GM18868 (cell line): ENCODE measurements at regions not wholly inside any gene's neighbourhood (a gene's known extent, or its start where the extent isn't known, plus 50 kb on each side); places are given as distances from the start of the nearest gene placed in this dataset.

Source experiments
- ATAC-seq: cut with Tn5 transposase; IDR thresholded peaks from one replicate; pipeline ENCODE4 v1.9.1; 2021; ENCODE audit warnings: mild to moderate bottlenecking, moderate library complexity; ENCODE audit not compliant: unreplicated experiment

DNA sequence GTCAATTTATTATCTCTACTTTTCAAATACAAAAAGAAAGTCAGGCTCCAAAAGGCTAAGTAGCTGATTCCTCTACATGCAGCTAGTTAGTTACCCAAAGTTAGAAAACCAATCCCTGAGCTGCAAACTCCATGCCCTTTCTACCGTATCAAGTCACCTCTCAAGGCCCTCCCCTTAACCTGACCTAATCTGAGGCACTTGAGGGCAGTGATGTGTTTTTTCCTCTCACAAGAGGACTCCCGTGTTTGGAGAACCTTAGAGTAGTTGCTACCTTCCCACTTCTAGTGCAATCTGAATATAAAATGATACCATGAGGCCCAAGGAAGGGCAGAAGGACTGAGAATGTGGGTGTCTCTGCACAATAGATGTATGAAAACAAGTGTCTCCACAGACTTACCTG is 907.9 kb upstream of the CELF4 start:
- ATAC-seq, result no peak

DNA sequence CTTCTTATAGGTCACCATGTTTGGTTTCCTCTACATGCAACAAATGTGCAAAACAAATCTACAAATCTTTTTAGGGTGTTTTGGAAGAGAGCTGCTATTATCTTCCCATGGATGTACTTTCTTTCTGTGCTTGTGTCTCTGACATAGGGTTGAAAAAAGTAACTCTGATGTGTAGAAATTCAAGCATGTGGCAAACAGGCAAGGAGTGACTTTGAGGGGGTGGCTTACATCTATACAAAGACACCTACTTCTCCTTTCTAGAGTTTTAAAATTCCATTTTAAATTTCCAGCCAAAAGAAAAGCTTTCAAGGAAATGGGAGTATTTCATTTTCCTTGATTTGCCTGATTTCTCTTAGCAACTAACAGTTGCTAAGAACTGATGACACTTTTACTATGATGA is 904.8 kb upstream of the CELF4 start:
- no peak for ATAC-seq

DNA sequence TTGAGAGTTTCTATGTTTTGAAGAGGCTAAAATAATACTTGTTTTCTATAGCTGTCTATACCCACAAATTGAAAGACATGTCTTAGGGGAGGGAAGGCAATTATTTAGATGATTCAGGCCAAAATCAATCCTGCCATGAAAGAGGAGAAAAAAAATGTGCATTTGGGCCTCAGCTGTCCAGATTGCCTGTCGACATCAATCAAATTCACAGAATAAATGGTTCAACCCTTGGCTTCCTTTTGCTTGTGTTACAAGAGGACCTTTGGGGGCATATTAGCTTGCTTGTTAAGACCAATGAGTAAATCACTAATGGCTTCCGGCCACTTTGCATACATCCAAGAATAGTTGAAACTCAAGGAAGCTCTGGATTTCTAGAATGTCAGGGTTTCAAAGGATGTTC is 900.8 kb upstream of the CELF4 start:
- ATAC-seq, result no peak

DNA sequence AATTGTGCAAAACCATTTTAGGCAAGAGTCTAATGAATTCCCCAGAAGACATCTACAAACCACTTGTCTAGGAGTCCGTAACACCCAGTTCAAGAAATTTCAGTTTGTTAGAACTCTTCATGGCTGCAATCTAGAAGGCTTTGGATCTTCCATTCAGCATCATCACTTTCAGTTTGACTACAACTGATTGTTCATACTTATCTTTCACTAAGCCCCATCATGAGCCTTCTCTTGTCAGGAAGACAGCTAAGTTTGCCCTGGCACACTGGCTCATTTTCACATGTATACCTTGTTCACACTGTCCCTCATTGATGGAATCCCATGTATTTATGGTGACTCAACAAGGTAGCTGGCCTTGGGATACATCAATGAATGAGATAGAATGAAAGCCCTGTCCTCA is 898.4 kb upstream of the CELF4 start:
- ATAC-seq, result no peak

DNA sequence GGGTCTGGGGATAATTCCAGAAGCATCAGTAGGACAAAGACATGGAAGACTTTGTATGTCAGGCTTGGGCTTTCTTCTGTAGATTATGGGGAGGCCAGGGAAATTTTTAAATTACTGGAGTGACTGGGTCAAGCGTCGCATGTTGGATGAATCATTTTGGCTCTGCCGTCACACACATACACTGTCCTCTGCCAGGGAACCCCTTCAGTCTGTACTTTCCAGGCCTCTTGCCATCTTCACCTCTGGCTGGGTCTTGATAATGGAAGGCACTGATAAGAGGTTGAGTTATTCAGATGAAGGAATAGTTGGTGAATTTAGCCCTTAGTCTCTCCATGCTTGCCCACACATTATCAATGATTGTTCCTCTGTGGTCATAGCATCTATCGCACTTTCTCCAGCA is 895.1 kb upstream of the CELF4 start:
- ATAC-seq, result no peak

DNA sequence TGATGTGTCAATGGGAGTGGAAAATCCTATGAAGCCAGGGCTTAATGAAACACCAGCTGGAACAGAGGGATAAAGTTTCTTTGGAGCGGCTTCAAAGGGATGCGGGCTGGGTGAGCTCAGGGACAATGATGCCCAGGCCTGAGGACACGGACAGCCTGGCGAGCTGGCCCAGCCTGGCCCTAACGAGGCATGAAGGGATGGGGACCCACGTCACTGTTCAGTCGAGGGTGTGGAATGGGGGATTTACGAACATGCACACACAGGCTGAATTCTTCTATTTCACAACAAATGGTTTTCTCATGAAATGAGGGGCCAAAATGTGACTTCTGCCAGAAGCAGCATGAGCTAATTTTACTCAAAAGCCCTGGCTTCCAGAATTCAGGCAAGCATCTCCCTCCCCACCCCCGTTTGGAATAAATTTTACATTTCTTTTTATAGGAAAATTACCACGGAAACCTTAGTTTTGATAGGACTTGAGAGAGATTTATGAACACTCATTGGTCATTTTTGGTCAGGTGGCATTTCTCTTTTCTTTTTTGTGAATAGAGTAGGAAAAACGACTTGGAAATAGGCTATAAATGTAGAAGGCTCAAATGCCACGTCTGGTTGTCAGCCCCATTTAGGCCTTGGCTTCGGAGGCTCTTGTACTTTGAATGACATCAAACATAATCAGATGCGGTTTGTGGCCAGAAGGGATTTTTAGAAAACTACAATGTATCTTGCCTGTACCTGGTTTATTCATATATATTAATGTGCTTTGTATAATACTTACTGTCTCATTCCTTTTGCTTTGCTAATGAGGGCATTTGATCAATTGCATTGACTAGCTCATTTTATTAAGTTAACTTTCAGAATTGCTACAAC is 893.8 kb upstream of the CELF4 start:
- ATAC-seq, result no peak

DNA sequence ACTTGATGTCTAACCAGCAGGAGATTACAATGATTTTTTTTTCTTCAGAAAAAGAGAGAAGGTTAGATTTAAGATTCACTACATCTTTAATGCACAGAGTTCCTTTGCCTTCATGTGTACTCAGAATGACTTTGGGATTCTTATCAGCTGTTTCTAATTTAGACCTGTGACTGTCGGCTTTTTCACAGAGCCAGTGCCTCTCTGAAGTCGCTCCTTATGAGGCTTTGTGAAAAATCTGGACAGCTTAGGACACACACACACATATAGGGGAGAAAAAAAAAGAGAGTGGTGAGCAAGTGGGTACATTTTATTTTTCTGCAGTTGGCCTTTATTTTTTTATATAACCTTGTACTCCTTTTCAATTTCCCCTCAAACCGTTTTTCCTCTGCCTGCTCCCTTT is 893.1 kb upstream of the CELF4 start:
- ATAC-seq, result no peak

DNA sequence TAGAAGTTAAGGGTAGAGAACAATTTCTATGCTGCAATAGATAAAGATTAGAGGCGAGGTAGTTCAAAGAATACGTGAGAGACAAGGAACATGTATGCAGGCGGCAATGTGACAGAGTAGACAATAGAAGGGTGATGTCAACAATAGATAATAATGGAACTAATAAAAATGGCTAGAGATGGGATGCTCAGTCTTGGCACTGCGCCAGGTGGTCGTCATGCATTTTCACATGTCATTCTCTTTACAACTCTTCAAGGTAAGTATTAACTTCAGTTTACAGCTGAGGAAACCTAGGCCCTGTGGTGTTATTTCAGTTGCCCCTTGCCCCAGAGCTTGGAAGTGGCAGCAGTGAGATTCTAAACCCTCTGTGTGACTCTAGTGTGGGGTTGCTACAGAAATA is 890.7 kb upstream of the CELF4 start:
- no peak for ATAC-seq

DNA sequence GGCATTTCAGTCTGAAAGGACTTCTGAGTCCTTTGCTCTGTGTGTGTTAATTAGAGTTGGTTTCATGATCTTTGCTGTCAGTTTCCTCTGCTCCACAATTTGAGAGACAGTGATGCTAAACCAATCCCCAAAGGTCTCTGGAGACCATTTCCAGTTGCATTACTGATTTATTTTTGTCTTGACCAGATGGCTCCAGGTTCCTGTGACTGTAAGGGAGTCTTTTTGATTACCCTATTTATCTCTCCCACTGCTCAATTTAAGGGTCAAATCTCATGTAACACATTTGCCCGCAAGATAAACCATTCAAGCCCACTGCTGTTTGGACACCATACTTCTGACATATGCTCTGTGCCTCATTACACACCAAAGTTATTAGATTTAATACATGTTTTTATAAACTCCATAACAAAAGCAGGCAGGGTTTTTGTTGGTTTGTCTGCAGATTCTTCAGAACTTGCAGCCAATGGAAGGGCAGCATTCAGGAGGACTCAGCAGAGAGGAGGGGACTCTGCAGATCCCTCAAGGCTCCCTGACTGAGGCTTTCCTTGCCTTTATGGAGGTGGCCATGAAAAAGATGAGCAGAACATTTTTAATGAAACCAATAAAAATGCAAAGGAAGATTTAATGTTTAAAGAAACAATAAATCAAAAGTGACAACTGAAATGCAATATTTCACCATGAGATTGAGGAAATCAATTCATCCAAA is 889.3 kb upstream of the CELF4 start:
- ATAC-seq, result no peak

DNA sequence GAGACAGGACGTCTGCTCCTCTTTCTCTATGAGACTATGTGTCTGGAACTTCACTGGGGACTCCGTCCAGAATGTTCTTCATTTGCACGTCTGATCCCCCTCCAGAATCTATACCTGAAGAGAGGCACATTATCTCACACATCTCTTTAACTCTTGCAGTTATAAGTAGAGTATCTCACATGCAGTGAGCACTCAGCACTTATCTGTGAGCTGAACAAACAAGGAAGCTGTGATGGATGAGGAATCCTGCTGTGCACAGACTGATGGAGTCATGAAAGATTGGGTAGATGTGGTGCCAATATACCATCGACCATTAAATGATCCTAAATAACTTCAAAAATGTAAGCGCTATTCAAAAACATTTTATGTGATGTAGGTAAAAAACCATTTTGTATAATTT is 888.3 kb upstream of the CELF4 start:
- ATAC-seq, result no peak

DNA sequence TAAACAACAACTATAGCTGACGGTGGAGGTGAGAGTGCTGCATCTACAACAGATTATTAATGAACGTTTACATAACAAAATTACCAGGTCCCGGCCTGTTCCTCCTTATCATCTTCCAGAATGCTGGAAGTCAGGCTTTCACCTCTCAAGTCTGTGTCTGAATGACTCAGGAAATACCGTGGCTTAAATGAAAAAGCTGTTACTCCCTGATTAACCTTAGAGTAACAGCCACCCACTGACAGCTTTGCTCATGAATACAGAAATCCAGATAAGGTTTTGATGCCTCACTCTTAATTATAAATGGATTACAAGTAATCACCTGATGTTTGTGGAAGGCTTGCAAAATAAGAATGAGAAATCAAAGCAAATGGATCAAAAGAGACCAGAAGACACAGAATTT is 885.3 kb upstream of the CELF4 start:
- ATAC-seq, result no peak

DNA sequence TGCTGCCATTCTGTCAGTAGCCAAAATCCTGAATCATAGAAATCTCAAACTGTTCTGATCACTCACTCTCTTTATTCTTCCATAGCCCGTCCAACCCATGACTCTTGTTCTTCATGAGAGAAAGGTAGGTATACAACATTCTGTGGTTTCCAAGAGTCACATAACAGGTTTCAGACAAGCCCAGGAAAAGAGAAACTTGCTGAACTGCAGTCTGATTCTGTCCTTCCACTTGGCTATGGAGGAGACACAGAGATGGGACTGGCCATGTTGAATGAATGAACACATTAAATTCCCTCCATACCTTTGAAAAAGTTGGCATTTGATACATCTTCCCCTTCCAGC is 880.2 kb upstream of the CELF4 start:
- no peak for ATAC-seq

DNA sequence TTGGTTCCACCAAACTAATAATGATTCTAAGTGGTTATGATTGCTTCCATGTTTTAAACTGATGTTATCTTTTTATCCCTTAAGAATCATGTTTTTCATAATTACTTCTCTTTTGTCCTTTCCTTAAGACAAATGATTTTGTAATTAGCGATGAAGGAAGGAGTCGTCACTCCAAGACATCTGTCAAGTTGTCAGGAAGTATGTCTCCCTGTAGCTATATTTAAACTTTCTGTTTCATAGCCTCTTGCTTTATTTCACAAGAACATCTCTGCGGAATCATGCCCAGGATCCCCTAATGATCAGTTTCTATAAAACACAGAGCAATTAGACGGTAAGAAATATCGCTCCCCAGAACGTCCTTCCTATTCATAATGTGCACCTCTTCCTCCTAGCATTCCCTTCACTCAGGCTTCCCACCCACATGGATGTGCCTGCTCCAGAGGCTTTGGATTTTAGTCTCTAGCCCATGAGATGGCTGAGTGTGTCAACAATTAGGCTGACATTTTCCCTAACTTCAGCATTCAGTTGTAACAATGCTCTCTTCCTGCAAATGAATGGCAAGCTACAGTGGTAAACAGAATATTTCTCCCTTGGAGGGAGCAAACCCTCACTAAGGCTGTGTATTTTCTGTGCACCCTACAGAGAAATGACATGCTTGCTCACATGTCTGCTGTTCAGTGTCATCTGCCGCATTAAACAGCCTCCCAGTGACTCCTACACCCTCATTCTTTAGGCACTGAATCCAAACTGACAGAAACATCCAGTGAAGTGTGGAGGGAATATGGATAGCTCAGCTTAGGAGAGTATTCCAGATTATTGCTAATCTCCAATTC is 879.6 kb upstream of the CELF4 start:
- no peak for ATAC-seq

DNA sequence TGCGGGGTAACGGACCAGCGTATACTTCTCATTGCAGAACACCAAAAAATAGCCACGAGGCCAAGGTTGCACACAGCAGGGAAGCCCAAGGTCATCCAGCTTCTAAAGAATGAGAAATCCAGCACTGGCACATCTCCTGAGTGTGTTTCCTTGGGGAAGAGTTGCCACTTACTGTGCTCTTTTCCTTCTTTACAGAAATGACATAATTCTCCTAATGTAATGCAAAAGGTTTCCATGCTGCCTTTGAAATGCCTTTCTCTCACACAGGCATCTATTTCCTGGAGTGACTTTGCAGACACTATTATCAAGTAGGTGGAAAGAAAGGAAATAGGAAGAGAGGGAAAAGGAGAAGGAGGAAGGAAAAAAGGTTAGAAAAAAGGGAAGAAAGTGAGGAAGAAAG is 862.1 kb upstream of the CELF4 start:
- ATAC-seq, result no peak

DNA sequence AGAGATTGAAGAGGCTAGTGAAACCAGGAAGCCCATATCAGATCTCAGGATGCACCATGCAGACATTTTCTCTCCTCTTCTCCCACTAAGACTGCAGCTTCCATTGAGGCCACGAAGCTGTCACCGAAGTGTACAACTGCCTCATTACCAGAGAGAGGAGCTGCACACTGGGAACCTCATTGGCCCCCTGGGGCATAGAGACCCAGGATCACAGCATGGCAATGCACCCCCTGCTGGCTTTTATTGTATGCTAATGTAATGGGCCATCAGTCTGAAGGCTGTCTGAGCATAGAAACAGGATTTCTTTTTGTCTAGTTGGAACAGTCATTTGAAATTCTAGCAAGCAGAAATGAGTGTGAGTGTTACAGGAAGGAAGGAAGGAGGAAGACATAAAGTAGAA is 861.6 kb upstream of the CELF4 start:
- ATAC-seq, result peak; percentile 40

DNA sequence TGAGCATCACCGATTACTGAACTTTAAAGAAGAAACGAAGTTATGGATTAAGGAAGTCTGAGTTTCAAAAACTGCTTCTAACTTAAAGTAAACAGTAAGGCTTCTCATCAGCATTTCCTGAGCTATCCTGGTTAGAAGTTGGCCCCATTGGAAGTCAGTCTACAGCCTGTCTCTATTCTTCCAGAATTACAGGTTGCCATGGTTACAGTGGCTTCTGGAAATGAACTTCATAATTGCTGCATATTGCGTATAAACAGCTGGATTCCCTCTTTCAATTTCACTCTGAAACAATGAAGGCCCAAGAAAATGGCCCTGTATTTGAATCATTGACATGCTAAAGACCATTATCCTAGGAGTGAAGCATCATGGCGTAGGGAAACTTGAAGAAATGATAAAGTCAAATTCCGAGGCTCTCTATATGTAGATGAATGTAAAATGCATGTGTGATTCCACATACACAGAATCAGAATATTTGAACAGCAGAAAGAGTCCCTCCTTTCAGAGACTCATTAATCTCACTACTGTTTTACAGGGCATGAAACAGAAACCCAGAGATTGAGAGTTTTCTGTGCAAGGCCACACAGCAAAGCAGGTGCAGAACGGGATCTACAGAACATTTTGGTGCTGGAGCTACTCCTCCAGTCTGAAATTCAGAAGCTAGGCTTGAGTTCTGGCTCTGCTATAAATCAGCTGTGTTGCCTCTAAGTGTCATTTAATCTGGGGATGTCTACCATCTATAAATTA is 856.4 kb upstream of the CELF4 start:
- ATAC-seq, result no peak

DNA sequence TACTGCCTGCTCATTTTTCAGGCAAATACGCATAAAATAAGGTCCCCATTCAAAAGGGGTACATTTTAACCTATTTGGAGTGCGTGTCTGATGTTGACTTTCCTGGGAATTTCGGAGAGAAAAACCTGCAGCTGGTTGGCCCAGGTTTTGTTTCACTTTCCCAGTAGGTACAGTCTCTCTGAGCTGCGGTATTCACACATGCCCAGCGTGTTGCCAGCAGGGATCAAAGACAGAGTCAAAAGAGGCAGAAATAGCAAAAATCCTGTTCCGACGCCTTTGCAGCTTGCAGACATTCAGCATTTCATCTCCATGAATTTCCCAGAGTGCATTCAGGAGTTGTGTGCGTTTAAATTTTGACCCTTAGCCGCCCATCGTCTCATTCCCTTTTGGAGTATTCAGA is 855.4 kb upstream of the CELF4 start:
- no peak for ATAC-seq

DNA sequence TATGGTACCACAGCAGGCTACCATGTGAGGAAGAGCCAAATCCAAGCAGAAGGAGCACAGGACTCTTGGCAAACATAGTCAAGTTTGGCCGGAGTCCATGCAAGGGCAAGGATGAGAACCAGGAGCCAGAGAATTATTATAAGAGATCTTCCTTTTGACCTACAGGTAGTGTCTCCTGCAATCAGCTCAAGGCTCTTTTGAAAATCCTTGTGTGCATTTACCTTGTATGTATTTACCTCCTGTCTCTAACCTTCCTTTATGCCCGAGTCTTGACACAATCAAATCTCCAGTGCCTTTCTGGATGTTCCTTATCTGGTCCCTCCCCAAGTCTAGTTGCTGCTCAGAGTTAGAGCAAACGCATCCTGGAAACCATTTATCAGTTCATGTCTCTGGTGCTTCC is 855.0 kb upstream of the CELF4 start:
- ATAC-seq, result no peak

DNA sequence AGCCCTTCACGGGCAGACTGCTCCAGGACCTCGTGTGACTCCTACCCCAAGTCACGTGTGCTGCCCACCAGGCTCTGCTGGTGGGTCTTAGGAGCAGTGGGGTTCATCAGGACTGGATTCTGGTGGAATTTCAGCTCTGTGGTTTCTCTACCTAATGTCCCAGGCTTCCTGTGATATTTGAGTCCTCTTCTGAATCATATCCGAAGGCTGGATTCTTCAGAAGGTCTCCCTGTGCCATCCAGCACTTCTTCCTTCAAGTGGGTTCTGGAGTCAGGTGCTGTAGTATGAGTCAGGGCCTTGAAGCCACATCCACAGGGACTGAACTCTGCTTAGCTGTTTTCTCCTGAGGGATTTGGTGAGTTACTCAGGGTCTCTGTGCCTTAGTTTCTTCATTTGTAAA is 850.2 kb upstream of the CELF4 start:
- no peak for ATAC-seq

DNA sequence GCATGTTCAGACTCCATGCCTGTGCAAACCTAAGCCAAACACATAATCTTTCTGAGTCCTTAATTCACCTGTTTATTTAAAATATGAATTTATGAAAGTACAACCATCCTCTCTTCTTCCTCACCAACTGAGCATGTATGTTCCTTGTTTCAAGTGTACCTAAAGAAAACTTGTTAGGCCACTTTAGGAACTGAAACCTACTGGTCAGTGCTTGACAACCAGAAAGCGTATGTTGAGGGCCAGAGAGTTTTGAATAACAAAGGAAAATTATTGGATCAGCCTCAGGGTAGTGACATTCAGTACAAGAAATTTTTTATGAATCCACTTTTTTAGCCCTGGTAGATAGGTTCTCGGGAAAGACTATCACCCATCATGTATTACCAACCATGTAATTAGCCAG is 847.6 kb upstream of the CELF4 start:
- ATAC-seq, result no peak

DNA sequence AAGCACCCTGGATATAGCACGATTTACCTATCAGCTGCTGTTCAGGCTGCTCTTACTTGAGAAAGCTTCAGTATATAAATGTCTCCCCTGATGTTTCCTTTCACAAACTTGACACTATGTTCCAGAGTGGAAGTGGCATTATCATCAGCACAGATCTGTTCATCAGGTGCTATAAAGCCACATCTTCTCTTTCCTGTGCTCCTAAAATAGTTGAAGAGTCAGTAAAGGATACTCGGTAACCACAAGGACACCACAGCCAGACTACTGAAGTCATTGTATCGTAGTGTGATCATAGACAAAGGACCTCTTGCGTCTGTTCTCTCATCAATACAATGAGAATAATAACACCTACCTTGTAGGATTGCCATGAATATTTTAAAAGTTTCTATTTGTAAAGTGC is 841.0 kb upstream of the CELF4 start:
- ATAC-seq, result no peak
